K562 (cell line): ENCODE measurements at regions not wholly inside any gene's neighbourhood (a gene's known extent, or its start where the extent isn't known, plus 50 kb on each side); places are given as distances from the start of the nearest gene placed in this dataset.

Experiments used
- AFF4 ChIP-seq: sonication (generic); formaldehyde crosslinking; IDR thresholded peaks from 2 replicates; pipeline ENCODE4 v1.8.0; 2023; ENCODE audit warnings: mild to moderate bottlenecking, missing genetic modification reagents
- ATF7 ChIP-seq: fragments of 450-650 bp; IDR thresholded peaks from 2 replicates; pipeline ENCODE4 v1.7.1; 2014; ENCODE audit warnings: mild to moderate bottlenecking, moderate library complexity
- C11orf30 ChIP-seq: fragments of 450-650 bp; IDR thresholded peaks from 2 replicates; pipeline ENCODE4 v1.6.1; 2016; ENCODE audit warnings: low read depth, mild to moderate bottlenecking
- CBFB ChIP-seq: sonication (generic); formaldehyde crosslinking; IDR thresholded peaks from 2 replicates; pipeline ENCODE4 v1.4.0; 2020; ENCODE audit warnings: mild to moderate bottlenecking, missing genetic modification reagents
- DDX20 ChIP-seq: fragments of 450-650 bp; IDR thresholded peaks from 2 replicates; pipeline ENCODE4 v1.6.1; 2016; ENCODE audit warnings: missing genetic modification characterization, low read depth, mild to moderate bottlenecking, missing compliant biosample characterization, moderate library complexity
- FOXK2 ChIP-seq, 2 experiments: fragments of 450-650 bp; IDR thresholded peaks in 1 of 2; conservative IDR thresholded peaks in 1 of 2; 2 replicates each; pipeline ENCODE4 v1.6.1; 2016; ENCODE audit warnings: low read depth in 2 of 2, mild to moderate bottlenecking in 1 of 2
- GTF2E2 ChIP-seq: fragments of 200-800 bp; sonication (Bioruptor generic); IDR thresholded peaks from 2 replicates; pipeline ENCODE4 v1.6.1; 2016; ENCODE audit warnings: missing genetic modification characterization, missing compliant biosample characterization
- HNRNPK ChIP-seq: fragments of 200-400 bp; formaldehyde crosslinking; IDR thresholded peaks from one replicate; pipeline ENCODE4 v1.6.1; 2018; ENCODE audit warnings: mild to moderate bottlenecking, low read depth, low read length; ENCODE audit not compliant: poor library complexity, severe bottlenecking
- POLR3A ChIP-seq: IDR thresholded peaks from 2 replicates; pipeline ENCODE4 v1.6.1; 2011; ENCODE audit warnings: borderline replicate concordance, mild to moderate bottlenecking, moderate library complexity; ENCODE audit not compliant: insufficient read length, insufficient read depth; ENCODE audit errors: extremely low read depth
- RBM14 ChIP-seq: fragments of 200-400 bp; formaldehyde crosslinking; IDR thresholded peaks from 2 replicates; pipeline ENCODE4 v1.6.1; 2018; ENCODE audit warnings: low read depth, mild to moderate bottlenecking, low read length, moderate library complexity, borderline replicate concordance; ENCODE audit not compliant: insufficient read depth
- RBM15 ChIP-seq: fragments of 200-400 bp; formaldehyde crosslinking; IDR thresholded peaks from 2 replicates; pipeline ENCODE4 v1.6.1; 2018; ENCODE audit warnings: mild to moderate bottlenecking, low read length, moderate library complexity; ENCODE audit not compliant: insufficient read depth
- RUNX1 ChIP-seq: sonication (generic); IDR thresholded peaks from 2 replicates; pipeline ENCODE4 v1.6.1; 2016; ENCODE audit warnings: antibody characterized with exemption, low read depth
- SIX5 ChIP-seq, 2 experiments: IDR thresholded peaks; 2 replicates each; pipeline ENCODE4 v1.6.1; 2011; ENCODE audit warnings: low read length in 2 of 2, borderline replicate concordance in 1 of 2, low read depth in 1 of 2, mild to moderate bottlenecking in 1 of 2, moderate library complexity in 1 of 2; ENCODE audit not compliant: insufficient read depth in 1 of 2
- TAF9B ChIP-seq: fragments of 450-650 bp; IDR thresholded peaks from 2 replicates; pipeline ENCODE4 v1.6.1; 2018; ENCODE audit warnings: mild to moderate bottlenecking; ENCODE audit not compliant: partially characterized antibody
- XRCC5 ChIP-seq: fragments of 200-400 bp; formaldehyde crosslinking; IDR thresholded peaks from 2 replicates; pipeline ENCODE4 v1.6.1; 2017; ENCODE audit warnings: low read depth, mild to moderate bottlenecking, low read length
- ZNF395 ChIP-seq: fragments of 200-800 bp; sonication (Bioruptor generic); IDR thresholded peaks from 2 replicates; pipeline ENCODE4 v1.6.1; 2017; ENCODE audit warnings: missing genetic modification characterization, missing compliant biosample characterization
- ZNF507 ChIP-seq: conservative IDR thresholded peaks from 2 replicates; pipeline ENCODE4 v1.6.1; 2017; ENCODE audit warnings: missing genetic modification characterization, missing compliant biosample characterization
- ZNF518B ChIP-seq: fragments of 250-450 bp; sonication (Bioruptor Pico); IDR thresholded peaks from 2 replicates; pipeline ENCODE4 v1.5.0; 2021; ENCODE audit warnings: mild to moderate bottlenecking, moderate library complexity
- ZNF584 ChIP-seq: fragments of 200-800 bp; sonication (Bioruptor generic); IDR thresholded peaks from 2 replicates; pipeline ENCODE4 v1.6.1; 2016; ENCODE audit warnings: low read depth, mild to moderate bottlenecking, missing genetic modification characterization, missing compliant biosample characterization

- TF ChIP-seq ZNF518B (CRISPR knock-in tag) = no peak
- no peak for TF ChIP-seq AFF4 (CRISPR knock-in tag)
- no peak for TF ChIP-seq TAF9B
- no peak for TF ChIP-seq POLR3A
- TF ChIP-seq CBFB (CRISPR knock-in tag) = no peak
- no peak for TF ChIP-seq ZNF584 (CRISPR knock-in tag)
- TF ChIP-seq DDX20 = no peak
- peak; percentile 64 for TF ChIP-seq C11orf30
- TF ChIP-seq HNRNPK = no peak
- TF ChIP-seq RUNX1 = no peak
- TF ChIP-seq XRCC5 = no peak
- TF ChIP-seq ZNF507 (tag) = no peak
- peak in 1 of 2 experiments; percentile 51; a peak in 2 of 4 replicates for TF ChIP-seq SIX5 (IDR thresholded peaks at IDR 0.05; ENCODE audit: borderline replicate concordance in 1 of 2, insufficient read depth in 1 of 2, low read depth in 1 of 2, low read length in 2 of 2)
- no peak for TF ChIP-seq ATF7
- no peak for TF ChIP-seq RBM15
- TF ChIP-seq FOXK2 (conservative IDR thresholded peaks at IDR 0.05 in 1 of 2, IDR thresholded peaks at IDR 0.05 in 1 of 2; ENCODE audit: low read depth in 2 of 2) = no peak
- no peak for TF ChIP-seq RBM14
- TF ChIP-seq GTF2E2 (tag) = no peak
- TF ChIP-seq ZNF395 = no peak
Measured at GRCh38 chr12:33663000-33663654, 223.5 kb upstream of the SYT10 start (continued).
